MM.1S (cell line): ENCODE measurements at regions not wholly inside any gene's neighbourhood (a gene's known extent, or its start where the extent isn't known, plus 50 kb on each side); places are given as distances from the start of the nearest gene placed in this dataset.

Experiments
- EZH2 ChIP-seq: fragments of 300-600 bp; sonication (generic); optimal IDR thresholded peaks from 2 replicates; pipeline ENCODE3; 2017; ENCODE audit warnings: low read depth, mild to moderate bottlenecking, antibody characterized with exemption, low read length, mixed read lengths
- TF ChIP-seq, protein P1 (sequence below): fragments of 300-600 bp; sonication (generic); IDR thresholded peaks from 2 replicates; pipeline ENCODE4 v1.5.1; 2016; ENCODE audit warnings: antibody characterized with exemption, low read length, mixed read lengths

DNA sequence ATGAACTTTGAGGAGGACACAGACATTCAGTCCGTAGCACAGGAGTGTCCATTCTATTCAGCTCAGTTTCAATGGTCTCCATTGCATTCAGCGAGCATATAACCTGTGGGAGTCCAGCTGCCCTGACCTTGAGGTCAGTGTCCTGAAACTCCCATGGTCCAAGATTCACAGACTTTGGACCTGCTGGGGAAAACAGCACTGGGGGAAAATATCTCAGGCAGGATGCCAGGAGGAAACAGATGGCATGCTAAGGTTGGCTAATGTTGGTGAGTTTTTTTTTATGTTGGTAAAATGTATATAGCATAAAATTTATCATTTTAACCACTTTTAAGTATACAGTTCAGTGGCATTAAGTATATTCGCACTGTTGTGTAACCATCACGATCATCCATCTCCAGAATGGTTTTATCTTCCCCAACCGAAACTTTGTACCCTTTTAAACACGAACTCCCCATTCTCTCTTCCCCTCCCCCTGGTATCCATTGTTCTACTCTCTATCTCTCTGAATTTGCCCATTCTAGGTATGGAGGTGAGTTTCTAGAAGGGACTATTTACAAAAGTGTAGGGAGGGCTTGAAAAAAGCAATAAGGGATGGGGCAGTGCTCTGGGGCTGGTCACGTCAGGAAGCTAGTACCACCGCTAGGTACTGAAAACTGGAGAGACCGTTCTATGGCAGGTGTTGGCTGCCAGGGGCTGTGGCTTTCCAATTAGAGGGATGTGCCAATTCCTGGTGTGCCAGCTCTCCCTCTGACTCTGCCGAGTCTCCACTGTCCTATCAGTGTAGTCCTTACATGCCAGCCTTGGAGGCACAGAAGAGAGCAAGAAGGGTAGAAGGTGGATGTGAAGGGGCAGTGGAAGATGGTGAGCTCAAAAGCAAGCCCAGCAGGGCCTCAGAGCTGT is 85.3 kb downstream of the FOXD2 start:
- TF ChIP-seq, protein P1, sequence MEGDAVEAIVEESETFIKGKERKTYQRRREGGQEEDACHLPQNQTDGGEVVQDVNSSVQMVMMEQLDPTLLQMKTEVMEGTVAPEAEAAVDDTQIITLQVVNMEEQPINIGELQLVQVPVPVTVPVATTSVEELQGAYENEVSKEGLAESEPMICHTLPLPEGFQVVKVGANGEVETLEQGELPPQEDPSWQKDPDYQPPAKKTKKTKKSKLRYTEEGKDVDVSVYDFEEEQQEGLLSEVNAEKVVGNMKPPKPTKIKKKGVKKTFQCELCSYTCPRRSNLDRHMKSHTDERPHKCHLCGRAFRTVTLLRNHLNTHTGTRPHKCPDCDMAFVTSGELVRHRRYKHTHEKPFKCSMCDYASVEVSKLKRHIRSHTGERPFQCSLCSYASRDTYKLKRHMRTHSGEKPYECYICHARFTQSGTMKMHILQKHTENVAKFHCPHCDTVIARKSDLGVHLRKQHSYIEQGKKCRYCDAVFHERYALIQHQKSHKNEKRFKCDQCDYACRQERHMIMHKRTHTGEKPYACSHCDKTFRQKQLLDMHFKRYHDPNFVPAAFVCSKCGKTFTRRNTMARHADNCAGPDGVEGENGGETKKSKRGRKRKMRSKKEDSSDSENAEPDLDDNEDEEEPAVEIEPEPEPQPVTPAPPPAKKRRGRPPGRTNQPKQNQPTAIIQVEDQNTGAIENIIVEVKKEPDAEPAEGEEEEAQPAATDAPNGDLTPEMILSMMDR, result no peak
- no peak for TF ChIP-seq EZH2
